PC-3 (cell line): ENCODE measurements at regions not wholly inside any gene's neighbourhood (a gene's known extent, or its start where the extent isn't known, plus 50 kb on each side); places are given as distances from the start of the nearest gene placed in this dataset.
A peak's percentile ranks its signal among the peaks of the same experiment; 100 is the strongest.

Experiments used
- ATAC-seq: fragments of 200-7000 bp; cut with Tn5 transposase; 2 replicates; pipeline ENCODE4 v1.9.1; 2020; ENCODE audit warnings: mild to moderate bottlenecking, moderate library complexity
- BruUV-seq: library from RNA; stranded (reverse); fragments of 400-500 nt; replicated peaks from 2 replicates; lab custom pipeline; 2021; lab: Mats Ljungman, UMichigan
- CTCF ChIA-PET: fragments of 300-600 bp; sonication (Branson Sonifier 250); formaldehyde crosslinking; loops from one replicate; lab custom pipeline; 2022; ENCODE audit warnings: antibody characterized with exemption; lab: Charles Lee
- POLR2A ChIA-PET: fragments of 300-600 bp; sonication (Branson Sonifier 250); formaldehyde crosslinking; loops from one replicate; lab custom pipeline; 2022; ENCODE audit warnings: antibody characterized with exemption; ENCODE audit not compliant: unreplicated experiment; lab: Charles Lee
- DNase-seq: peaks from one replicate; pipeline ENCODE4 v3.0.0-alpha.2; 2015
- H2AFZ ChIP-seq: fragments of 300-600 bp; sonication (generic); 2 replicates; pipeline ENCODE4 v1.6.0; 2016; ENCODE audit warnings: antibody characterized with exemption, low read length
- H3F3A ChIP-seq: fragments of 300-600 bp; sonication (generic); one replicate; pipeline ENCODE4 v1.6.0; 2017; ENCODE audit warnings: antibody characterized with exemption, low read length, control low read depth, mild to moderate bottlenecking; ENCODE audit not compliant: unreplicated experiment
- H3K27ac ChIP-seq: fragments of 300-600 bp; sonication (generic); 2 replicates; pipeline ENCODE4 v1.5.1; 2016; ENCODE audit warnings: mild to moderate bottlenecking, low read length
- H3K27me3 ChIP-seq: fragments of 300-600 bp; sonication (generic); 2 replicates; pipeline ENCODE4 v1.6.1; 2016; ENCODE audit warnings: low read length, mixed read lengths
- H3K36me3 ChIP-seq: fragments of 300-600 bp; sonication (generic); 2 replicates; pipeline ENCODE4 v1.6.1; 2016; ENCODE audit warnings: low read depth, mixed run types, low read length, mixed read lengths
- H3K4me1 ChIP-seq: fragments of 300-600 bp; sonication (generic); 2 replicates; pipeline ENCODE4 v1.5.1; 2016; ENCODE audit warnings: low read length; ENCODE audit not compliant: insufficient read depth
- H3K4me2 ChIP-seq: fragments of 300-600 bp; sonication (generic); 2 replicates; pipeline ENCODE4 v1.6.0; 2016; ENCODE audit warnings: low read length
- H3K4me3 ChIP-seq: fragments of 300-600 bp; sonication (generic); 2 replicates; pipeline ENCODE4 v1.5.1; 2016; ENCODE audit warnings: mild to moderate bottlenecking, low read length, mixed read lengths
- H3K79me2 ChIP-seq: fragments of 300-600 bp; sonication (generic); 2 replicates; pipeline ENCODE4 v1.6.1; 2017; ENCODE audit warnings: low read length, mixed read lengths
- H3K9ac ChIP-seq: fragments of 300-600 bp; sonication (generic); 2 replicates; pipeline ENCODE4 v1.6.0; 2016; ENCODE audit warnings: mild to moderate bottlenecking, low read length
- H3K9me2 ChIP-seq: fragments of 300-600 bp; sonication (generic); replicated peaks from 2 replicates; pipeline ENCODE4 v1.6.1; 2016; ENCODE audit warnings: mixed run types, low read length, mixed read lengths
- H3K9me3 ChIP-seq: fragments of 300-600 bp; sonication (generic); 2 replicates; pipeline ENCODE4 v1.6.1; 2016; ENCODE audit warnings: low read length, mixed read lengths
- H4K20me1 ChIP-seq: fragments of 300-600 bp; sonication (generic); 2 replicates; pipeline ENCODE4 v1.6.1; 2016; ENCODE audit warnings: low read length, mixed read lengths
- EZH2 ChIP-seq: fragments of 300-600 bp; sonication (generic); IDR thresholded peaks from one replicate; pipeline ENCODE4 v1.6.1; 2017; ENCODE audit warnings: antibody characterized with exemption, mild to moderate bottlenecking, low read length; ENCODE audit not compliant: unreplicated experiment
- EZH2phosphoT487 ChIP-seq: fragments of 300-600 bp; sonication (generic); IDR thresholded peaks from 2 replicates; pipeline ENCODE4 v1.6.1; 2018; ENCODE audit warnings: mild to moderate bottlenecking, antibody characterized with exemption, low read length, borderline replicate concordance
- intact Hi-C: fragments of 100-400 bp; cut with micrococcal nuclease; formaldehyde crosslinking; loops from 2 replicates; pipeline ENCODE4 v1.9.0; 2023
- TF ChIP-seq, protein P1 (sequence below): fragments of 300-600 bp; sonication (generic); conservative IDR thresholded peaks from 2 replicates; pipeline ENCODE4 v1.5.1; 2017; ENCODE audit warnings: antibody characterized with exemption, low read depth, mild to moderate bottlenecking, low read length

- H3K9ac ChIP-seq = no peak overlapping the region
- TF ChIP-seq EZH2 (no peak), EZH2phosphoT487 (no peak)
- TF ChIP-seq, protein P1, sequence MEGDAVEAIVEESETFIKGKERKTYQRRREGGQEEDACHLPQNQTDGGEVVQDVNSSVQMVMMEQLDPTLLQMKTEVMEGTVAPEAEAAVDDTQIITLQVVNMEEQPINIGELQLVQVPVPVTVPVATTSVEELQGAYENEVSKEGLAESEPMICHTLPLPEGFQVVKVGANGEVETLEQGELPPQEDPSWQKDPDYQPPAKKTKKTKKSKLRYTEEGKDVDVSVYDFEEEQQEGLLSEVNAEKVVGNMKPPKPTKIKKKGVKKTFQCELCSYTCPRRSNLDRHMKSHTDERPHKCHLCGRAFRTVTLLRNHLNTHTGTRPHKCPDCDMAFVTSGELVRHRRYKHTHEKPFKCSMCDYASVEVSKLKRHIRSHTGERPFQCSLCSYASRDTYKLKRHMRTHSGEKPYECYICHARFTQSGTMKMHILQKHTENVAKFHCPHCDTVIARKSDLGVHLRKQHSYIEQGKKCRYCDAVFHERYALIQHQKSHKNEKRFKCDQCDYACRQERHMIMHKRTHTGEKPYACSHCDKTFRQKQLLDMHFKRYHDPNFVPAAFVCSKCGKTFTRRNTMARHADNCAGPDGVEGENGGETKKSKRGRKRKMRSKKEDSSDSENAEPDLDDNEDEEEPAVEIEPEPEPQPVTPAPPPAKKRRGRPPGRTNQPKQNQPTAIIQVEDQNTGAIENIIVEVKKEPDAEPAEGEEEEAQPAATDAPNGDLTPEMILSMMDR = no peak
- no TSS peak for BruUV-seq
- no peaks in the 10 kb centered on the region for H4K20me1 ChIP-seq
- H3K9me3 ChIP-seq = no peaks in the 10 kb centered on the region
- ChIA-PET CTCF (interaction anchor here (0.6 kb wide), 1 partner anchor 1388 kb away, joined by 4 read pairs; no protein-coding TSS in a partner anchor), POLR2A (no interaction called here)
- no peak overlapping the region for H3K4me3 ChIP-seq
- no peaks in the 10 kb centered on the region for H3K4me1 ChIP-seq
- H2AFZ ChIP-seq = no peak overlapping the region
- no peak overlapping the region for H3K4me2 ChIP-seq
- no peak overlapping the region for H3K27ac ChIP-seq
- ATAC-seq (no peak), DNase-seq (no peak)
- no peaks in the 10 kb centered on the region for H3K36me3 ChIP-seq
- intact Hi-C loops = no loop called here
- H3F3A ChIP-seq = no peaks in the 10 kb centered on the region
- H3K79me2 ChIP-seq = no peaks in the 10 kb centered on the region
- H3K27me3 ChIP-seq = peaks cover 7% of the 10 kb centered on the region
- no peaks in the 10 kb centered on the region for H3K9me2 ChIP-seq
Observed at GRCh38 chr5:113680534-113680933, 167.0 kb downstream of the YTHDC2 start.

GRCh38 chr5:113682497-113683136, 169.1 kb downstream of the YTHDC2 start:
- no peak for ATAC-seq
- Histone ChIP-seq H3K79me2 (no peaks in the 10 kb centered on the region), H3K9me3 (no peaks in the 10 kb centered on the region), H2AFZ (no peak overlapping the region), H3F3A (no peaks in the 10 kb centered on the region), H4K20me1 (no peaks in the 10 kb centered on the region), H3K4me1 (no peaks in the 10 kb centered on the region), H3K9me2 (no peaks in the 10 kb centered on the region), H3K36me3 (no peaks in the 10 kb centered on the region), H3K27me3 (peaks cover 7% of the 10 kb centered on the region), H3K9ac (no peak overlapping the region), H3K4me3 (no peak overlapping the region), H3K27ac (no peak overlapping the region), H3K4me2 (no peak overlapping the region)
- no peak for TF ChIP-seq EZH2phosphoT487
- no peak for TF ChIP-seq EZH2
- TF ChIP-seq, protein P1 = peak; percentile 25; the same call in 1 of the 2 replicates
- intact Hi-C loops = no loop called here
- ChIA-PET CTCF (interaction anchor here (0.6 kb wide), 1 partner anchor 70 kb away, joined by 3 read pairs; no protein-coding TSS in a partner anchor), POLR2A (no interaction called here)
- DNase-seq = peak; percentile 12
- no TSS peak for BruUV-seq

DNA sequence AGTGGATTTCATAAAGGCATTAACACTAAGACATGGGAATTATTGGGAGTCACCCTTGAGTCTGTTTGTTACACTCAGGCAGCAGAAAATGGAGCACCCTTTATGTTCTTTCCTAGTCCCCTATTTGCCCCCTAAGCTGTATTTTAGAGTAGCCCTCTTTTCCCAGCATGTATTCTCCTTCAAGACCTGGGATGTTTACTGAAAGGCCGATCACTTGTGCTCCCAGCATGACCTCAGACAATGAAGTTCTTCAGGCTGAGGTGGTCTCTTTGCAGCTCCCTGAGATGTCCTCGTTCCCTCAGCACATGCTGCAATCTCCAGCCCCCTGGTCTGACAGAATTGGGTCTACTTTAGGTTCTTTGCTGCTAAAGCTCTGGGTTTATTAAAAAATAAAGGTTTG, 169.7 kb downstream of the YTHDC2 start:
- Histone ChIP-seq H3K4me2 (no peak overlapping the region), H3K4me3 (no peak overlapping the region), H3K27me3 (peaks cover 12% of the 10 kb centered on the region), H3F3A (no peaks in the 10 kb centered on the region), H3K9me3 (no peaks in the 10 kb centered on the region), H4K20me1 (no peaks in the 10 kb centered on the region), H3K79me2 (no peaks in the 10 kb centered on the region), H3K27ac (no peak overlapping the region), H3K4me1 (no peaks in the 10 kb centered on the region), H3K9me2 (no peaks in the 10 kb centered on the region), H3K36me3 (no peaks in the 10 kb centered on the region), H2AFZ (no peak overlapping the region), H3K9ac (no peak overlapping the region)
- TF ChIP-seq EZH2 = no peak
- TF ChIP-seq, protein P1 = no peak
- no peak for TF ChIP-seq EZH2phosphoT487
- ChIA-PET POLR2A (no interaction called here), CTCF (interaction anchor here (0.6 kb wide), 1 partner anchor 71 kb away, joined by 3 read pairs; no protein-coding TSS in a partner anchor)
- intact Hi-C loops = no loop called here
- BruUV-seq = no TSS peak
- ATAC-seq = no peak
- no peak for DNase-seq
